SK-N-SH (cell line): ENCODE measurements at regions not wholly inside any gene's neighbourhood (a gene's known extent, or its start where the extent isn't known, plus 50 kb on each side); places are given as distances from the start of the nearest gene placed in this dataset.

Experiments used
- CTCF ChIA-PET: fragments of 300-600, 350-600 bp; formaldehyde crosslinking; extraction: SDS; loops from one replicate; lab custom pipeline; 2021; lab: Yijun Ruan, JAX
- POLR2A ChIA-PET: fragments of 350-600 bp; sonication (Branson Sonifier 250); formaldehyde crosslinking; extraction: SDS; loops from one replicate; lab custom pipeline; 2020; ENCODE audit warnings: antibody characterized with exemption, inconsistent platforms; lab: Yijun Ruan, JAX
- DNase-seq: peaks from one replicate; pipeline ENCODE4 v3.0.0; 2012
- H2AFZ ChIP-seq: fragments of 200-600 bp; sonication (generic); 2 replicates; pipeline ENCODE4 v1.8.1; 2016; ENCODE audit warnings: antibody characterized with exemption, mild to moderate bottlenecking, low read depth
- H3F3A ChIP-seq: fragments of 200-600 bp; sonication (generic); replicated peaks from 2 replicates; pipeline ENCODE3; 2016; ENCODE audit warnings: antibody characterized with exemption, mild to moderate bottlenecking; ENCODE audit not compliant: insufficient read depth
- H3K27ac ChIP-seq, 2 experiments: fragments of 200-500 bp in 1 of 2; fragments of 200-600 bp in 1 of 2; sonication (Bioruptor generic) in 1 of 2; sonication (generic), shearing (Covaris generic) in 1 of 2; 2 replicates each; pipeline versions ENCODE4 v1.5.1 to v1.6.1; 2014 to 2016; ENCODE audit warnings: low read depth in 2 of 2, inconsistent platforms in 1 of 2, low read length in 1 of 2, mild to moderate bottlenecking in 1 of 2, mixed read lengths in 1 of 2
- H3K27me3 ChIP-seq: fragments of 200-600 bp; sonication (generic), shearing (Covaris generic); 2 replicates; pipeline ENCODE4 v1.6.1; 2016; ENCODE audit warnings: mixed run types; ENCODE audit not compliant: insufficient read depth
- H3K36me3 ChIP-seq, 2 experiments: fragments of 200-500 bp in 1 of 2; fragments of 200-600 bp in 1 of 2; sonication (Bioruptor generic) in 1 of 2; sonication (generic) in 1 of 2; replicated peaks in 1 of 2; 2 replicates each; pipeline versions ENCODE3 to v1.5.1; 2014 to 2016; ENCODE audit warnings: low read length in 1 of 2, mild to moderate bottlenecking in 1 of 2; ENCODE audit not compliant: insufficient read depth in 2 of 2, control insufficient read depth in 1 of 2
- H3K4me1 ChIP-seq, 2 experiments: fragments of 200-500 bp in 1 of 2; fragments of 200-600 bp in 1 of 2; sonication (Bioruptor generic) in 1 of 2; sonication (generic), shearing (Covaris generic) in 1 of 2; 2 replicates each; pipeline versions ENCODE4 v1.5.1 to v1.6.1; 2014 to 2016; ENCODE audit warnings: low read depth in 1 of 2, low read length in 1 of 2, mixed run types in 1 of 2; ENCODE audit not compliant: insufficient read depth in 2 of 2, control insufficient read depth in 1 of 2
- H3K4me2 ChIP-seq: fragments of 200-600 bp; sonication (generic), shearing (Covaris generic); 2 replicates; pipeline ENCODE4 v1.6.1; 2017; ENCODE audit warnings: mixed run types
- H3K4me3 ChIP-seq, 2 experiments: fragments of 200-500 bp in 1 of 2; fragments of 200-600 bp in 1 of 2; sonication (Bioruptor generic) in 1 of 2; sonication (generic), shearing (Covaris generic) in 1 of 2; 2 replicates each; pipeline versions ENCODE4 v1.5.1 to v1.8.1; 2014 to 2016; ENCODE audit warnings: low read depth in 2 of 2, inconsistent platforms in 1 of 2, low read length in 1 of 2, mild to moderate bottlenecking in 1 of 2, mixed read lengths in 1 of 2, moderate library complexity in 1 of 2
- H3K79me2 ChIP-seq: fragments of 200-600 bp; sonication (generic); 2 replicates; pipeline ENCODE4 v1.8.1; 2017; ENCODE audit warnings: mild to moderate bottlenecking; ENCODE audit not compliant: insufficient read depth
- H3K9ac ChIP-seq: fragments of 200-600 bp; sonication (generic); 2 replicates; pipeline ENCODE4 v1.6.1; 2017; ENCODE audit warnings: mixed run types
- H3K9me2 ChIP-seq: fragments of 200-600 bp; sonication (generic); 2 replicates; pipeline ENCODE4 v1.6.1; 2017; ENCODE audit warnings: mixed run types
- H3K9me3 ChIP-seq: fragments of 200-600 bp; sonication (generic); 2 replicates; pipeline ENCODE4 v1.6.1; 2017; ENCODE audit warnings: mixed run types, mild to moderate bottlenecking, moderate library complexity
- H4K20me1 ChIP-seq: fragments of 200-600 bp; sonication (generic); 2 replicates; pipeline ENCODE4 v1.6.1; 2017; ENCODE audit warnings: mild to moderate bottlenecking, mixed run types; ENCODE audit not compliant: insufficient read depth
- EP300 ChIP-seq, 2 experiments: IDR thresholded peaks; 2 replicates each; pipeline versions ENCODE4 v1.4.0 to v1.6.1; 2012; ENCODE audit warnings: borderline replicate concordance in 1 of 2, low read depth in 1 of 2, low read length in 1 of 2
- EZH2phosphoT487 ChIP-seq: fragments of 200-600 bp; sonication (generic); IDR thresholded peaks from 2 replicates; pipeline ENCODE4 v1.6.1; 2017; ENCODE audit warnings: low read depth, mixed run types, mild to moderate bottlenecking, antibody characterized with exemption, moderate library complexity, borderline replicate concordance
- FOSL2 ChIP-seq: IDR thresholded peaks from 2 replicates; pipeline ENCODE4 v1.4.0; 2012; ENCODE audit warnings: low read depth, mild to moderate bottlenecking, moderate library complexity, borderline replicate concordance
- FOXJ3 ChIP-seq: sonication (generic); formaldehyde crosslinking; IDR thresholded peaks from 2 replicates; pipeline ENCODE4 v1.5.1; 2020; ENCODE audit warnings: mild to moderate bottlenecking, missing genetic modification reagents
- FOXM1 ChIP-seq: IDR thresholded peaks from 2 replicates; pipeline ENCODE4 v1.4.0; 2012; ENCODE audit warnings: low read depth, mild to moderate bottlenecking
- GABPA ChIP-seq: IDR thresholded peaks from 2 replicates; pipeline ENCODE4 v1.4.0; 2012; ENCODE audit warnings: low read depth, mild to moderate bottlenecking
- GATA2 ChIP-seq: sonication (generic); formaldehyde crosslinking; IDR thresholded peaks from 2 replicates; pipeline ENCODE4 v1.5.0; 2020; ENCODE audit warnings: mild to moderate bottlenecking, missing genetic modification reagents
- JUND ChIP-seq: IDR thresholded peaks from 2 replicates; pipeline ENCODE4 v1.4.0; 2012
- MEF2A ChIP-seq: IDR thresholded peaks from 2 replicates; pipeline ENCODE4 v1.4.0; 2012; ENCODE audit warnings: low read depth, borderline replicate concordance
- NFIC ChIP-seq: IDR thresholded peaks from 2 replicates; pipeline ENCODE4 v1.4.0; 2012; ENCODE audit warnings: borderline replicate concordance
- RAD21 ChIP-seq: IDR thresholded peaks from 2 replicates; pipeline ENCODE4 v1.6.1; 2012; ENCODE audit warnings: mild to moderate bottlenecking, low read length
- RXRA ChIP-seq: IDR thresholded peaks from 2 replicates; pipeline ENCODE4 v1.4.0; 2012; ENCODE audit warnings: low read depth, mild to moderate bottlenecking, borderline replicate concordance
- SIN3A ChIP-seq: IDR thresholded peaks from 2 replicates; pipeline ENCODE4 v1.6.1; 2012; ENCODE audit warnings: low read depth, mild to moderate bottlenecking, low read length, moderate library complexity, borderline replicate concordance
- SMC3 ChIP-seq: IDR thresholded peaks from 2 replicates; pipeline ENCODE4 v1.6.1; 2012; ENCODE audit warnings: low read depth, low read length, improper control_type of control experiment
- TCF12 ChIP-seq: IDR thresholded peaks from 2 replicates; pipeline ENCODE4 v1.4.0; 2012
- TEAD4 ChIP-seq: IDR thresholded peaks from 2 replicates; pipeline ENCODE4 v1.4.0; 2012; ENCODE audit warnings: mild to moderate bottlenecking, borderline replicate concordance; ENCODE audit not compliant: insufficient read depth
- YY1 ChIP-seq: IDR thresholded peaks from 2 replicates; pipeline ENCODE4 v1.4.0; 2012; ENCODE audit warnings: low read depth, mild to moderate bottlenecking
- WGBS: methylation state at CpG from one replicate; pipeline ENCODE4 v1.1.6; 2017; ENCODE audit warnings: low lambda C conversion rate; 5-methylcytosine and 5-hydroxymethylcytosine counted together
- TF ChIP-seq, protein P1 (sequence below): IDR thresholded peaks from 2 replicates; pipeline ENCODE4 v1.4.0; 2012; ENCODE audit warnings: low read depth, borderline replicate concordance
- TF ChIP-seq, protein P2 (sequence below): fragments of 200-600 bp; sonication (generic); IDR thresholded peaks from 2 replicates; pipeline ENCODE4 v1.6.1; 2017; ENCODE audit warnings: antibody characterized with exemption, mild to moderate bottlenecking, moderate library complexity
- TF ChIP-seq, protein P3 (sequence below): IDR thresholded peaks from 2 replicates; pipeline ENCODE4 v1.4.0; 2012; ENCODE audit warnings: low read depth, borderline replicate concordance
- TF ChIP-seq, protein P4 (sequence below): fragments of 150-350 bp; IDR thresholded peaks from 2 replicates; pipeline ENCODE4 v1.6.1; 2017; ENCODE audit warnings: antibody characterized with exemption, low read length, low read depth, borderline replicate concordance
- TF ChIP-seq, protein P5 (sequence below): IDR thresholded peaks from 2 replicates; pipeline ENCODE4 v1.4.0; 2012; ENCODE audit warnings: low read depth

DNA sequence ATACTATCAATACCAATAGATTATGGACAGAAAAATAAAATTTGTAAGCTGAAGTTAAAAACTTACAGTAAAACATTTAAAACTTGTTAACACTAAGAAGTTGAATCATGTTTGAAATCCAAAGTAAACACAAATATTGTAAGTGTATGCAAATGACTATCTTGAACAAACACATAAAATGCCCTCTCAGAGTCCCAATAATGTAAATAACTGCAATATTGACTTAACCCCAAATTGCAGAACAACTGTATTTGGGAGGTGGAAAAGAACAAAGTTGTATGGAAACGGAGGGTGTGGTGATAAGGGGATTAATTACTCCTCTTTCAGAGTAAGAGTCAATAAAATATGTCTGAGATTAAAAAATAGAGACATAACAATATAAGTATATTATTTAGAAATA, 140.0 kb upstream of the NOL4 start:
- H3K79me2 ChIP-seq: no peaks in the 10 kb centered on the region
- H3K27ac ChIP-seq: no peak overlapping the region
- no peaks in the 10 kb centered on the region for H3K36me3 ChIP-seq
- ChIA-PET CTCF (no interaction called here), POLR2A (no interaction called here)
- H3K4me2 ChIP-seq: no peak overlapping the region
- TF ChIP-seq, protein P1, sequence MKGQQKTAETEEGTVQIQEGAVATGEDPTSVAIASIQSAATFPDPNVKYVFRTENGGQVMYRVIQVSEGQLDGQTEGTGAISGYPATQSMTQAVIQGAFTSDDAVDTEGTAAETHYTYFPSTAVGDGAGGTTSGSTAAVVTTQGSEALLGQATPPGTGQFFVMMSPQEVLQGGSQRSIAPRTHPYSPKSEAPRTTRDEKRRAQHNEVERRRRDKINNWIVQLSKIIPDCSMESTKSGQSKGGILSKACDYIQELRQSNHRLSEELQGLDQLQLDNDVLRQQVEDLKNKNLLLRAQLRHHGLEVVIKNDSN: no peak
- no peak for TF ChIP-seq SMC3
- no peak for TF ChIP-seq FOXJ3 (CRISPR knock-in tag)
- no peak for TF ChIP-seq MEF2A
- TF ChIP-seq SIN3A: no peak
- no peak overlapping the region for H3K4me3 ChIP-seq
- H3K27me3 ChIP-seq: no peaks in the 10 kb centered on the region
- no peak overlapping the region for H2AFZ ChIP-seq
- WGBS: 10% methylated on average over 1 of the region's 1 CpG
- no peak overlapping the region for H3K9ac ChIP-seq
- H3K4me1 ChIP-seq: no peaks in the 10 kb centered on the region
- no peaks in the 10 kb centered on the region for H3K9me3 ChIP-seq
- no peak for DNase-seq
- no peaks in the 10 kb centered on the region for H3K9me2 ChIP-seq
- H3F3A ChIP-seq: no peaks in the 10 kb centered on the region
- no peaks in the 10 kb centered on the region for H4K20me1 ChIP-seq

DNA sequence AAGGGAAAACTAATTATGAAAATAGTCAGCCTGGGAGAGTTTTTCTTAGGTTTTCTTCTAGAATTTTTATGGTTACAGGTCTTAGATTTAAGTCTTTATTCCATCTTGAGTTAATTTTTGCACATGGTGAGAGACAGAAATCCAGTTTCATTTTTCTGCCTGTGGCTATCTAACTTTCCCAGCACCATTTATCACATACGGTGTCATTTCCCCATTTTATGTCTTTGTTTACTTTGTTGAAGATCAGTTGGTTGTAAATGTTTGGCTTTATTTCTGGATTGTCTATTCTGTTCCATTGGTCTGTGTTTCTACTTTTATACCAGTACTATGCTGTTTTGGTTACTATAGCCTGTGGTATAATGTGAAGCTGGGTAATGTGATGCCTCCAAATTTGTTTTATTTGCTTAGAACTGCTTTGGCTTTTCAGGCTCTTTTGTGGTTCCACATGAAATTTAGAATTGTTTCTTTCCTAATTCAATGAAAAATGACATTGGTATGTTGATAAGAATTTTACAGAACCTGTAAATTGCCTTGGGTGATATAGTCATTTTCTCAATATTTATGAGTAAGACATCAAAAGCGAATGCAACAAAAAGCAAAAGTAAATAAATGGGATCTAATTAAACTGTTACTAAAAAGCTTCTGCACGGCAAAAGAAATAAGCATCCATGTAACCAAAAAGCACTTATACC, 146.1 kb upstream of the NOL4 start:
- POLR2A ChIA-PET: no interaction called here
- DNase-seq: no peak
- TF ChIP-seq TEAD4: no peak
- no peak for TF ChIP-seq RAD21
- TF ChIP-seq FOXJ3 (CRISPR knock-in tag): no peak
- TF ChIP-seq, protein P2, sequence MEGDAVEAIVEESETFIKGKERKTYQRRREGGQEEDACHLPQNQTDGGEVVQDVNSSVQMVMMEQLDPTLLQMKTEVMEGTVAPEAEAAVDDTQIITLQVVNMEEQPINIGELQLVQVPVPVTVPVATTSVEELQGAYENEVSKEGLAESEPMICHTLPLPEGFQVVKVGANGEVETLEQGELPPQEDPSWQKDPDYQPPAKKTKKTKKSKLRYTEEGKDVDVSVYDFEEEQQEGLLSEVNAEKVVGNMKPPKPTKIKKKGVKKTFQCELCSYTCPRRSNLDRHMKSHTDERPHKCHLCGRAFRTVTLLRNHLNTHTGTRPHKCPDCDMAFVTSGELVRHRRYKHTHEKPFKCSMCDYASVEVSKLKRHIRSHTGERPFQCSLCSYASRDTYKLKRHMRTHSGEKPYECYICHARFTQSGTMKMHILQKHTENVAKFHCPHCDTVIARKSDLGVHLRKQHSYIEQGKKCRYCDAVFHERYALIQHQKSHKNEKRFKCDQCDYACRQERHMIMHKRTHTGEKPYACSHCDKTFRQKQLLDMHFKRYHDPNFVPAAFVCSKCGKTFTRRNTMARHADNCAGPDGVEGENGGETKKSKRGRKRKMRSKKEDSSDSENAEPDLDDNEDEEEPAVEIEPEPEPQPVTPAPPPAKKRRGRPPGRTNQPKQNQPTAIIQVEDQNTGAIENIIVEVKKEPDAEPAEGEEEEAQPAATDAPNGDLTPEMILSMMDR: no peak
- TF ChIP-seq NFIC: no peak
- TF ChIP-seq EP300 (IDR thresholded peaks at IDR 0.05; ENCODE audit: borderline replicate concordance in 1 of 2, low read depth in 1 of 2, low read length in 1 of 2): no peak
- TF ChIP-seq RXRA: no peak
- no peak for TF ChIP-seq SMC3
- TF ChIP-seq, protein P3, sequence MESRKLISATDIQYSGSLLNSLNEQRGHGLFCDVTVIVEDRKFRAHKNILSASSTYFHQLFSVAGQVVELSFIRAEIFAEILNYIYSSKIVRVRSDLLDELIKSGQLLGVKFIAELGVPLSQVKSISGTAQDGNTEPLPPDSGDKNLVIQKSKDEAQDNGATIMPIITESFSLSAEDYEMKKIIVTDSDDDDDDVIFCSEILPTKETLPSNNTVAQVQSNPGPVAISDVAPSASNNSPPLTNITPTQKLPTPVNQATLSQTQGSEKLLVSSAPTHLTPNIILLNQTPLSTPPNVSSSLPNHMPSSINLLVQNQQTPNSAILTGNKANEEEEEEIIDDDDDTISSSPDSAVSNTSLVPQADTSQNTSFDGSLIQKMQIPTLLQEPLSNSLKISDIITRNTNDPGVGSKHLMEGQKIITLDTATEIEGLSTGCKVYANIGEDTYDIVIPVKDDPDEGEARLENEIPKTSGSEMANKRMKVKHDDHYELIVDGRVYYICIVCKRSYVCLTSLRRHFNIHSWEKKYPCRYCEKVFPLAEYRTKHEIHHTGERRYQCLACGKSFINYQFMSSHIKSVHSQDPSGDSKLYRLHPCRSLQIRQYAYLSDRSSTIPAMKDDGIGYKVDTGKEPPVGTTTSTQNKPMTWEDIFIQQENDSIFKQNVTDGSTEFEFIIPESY: no peak
- no peak for TF ChIP-seq GABPA
- no peak for TF ChIP-seq FOSL2
- TF ChIP-seq EZH2phosphoT487: no peak
- TF ChIP-seq, protein P4, sequence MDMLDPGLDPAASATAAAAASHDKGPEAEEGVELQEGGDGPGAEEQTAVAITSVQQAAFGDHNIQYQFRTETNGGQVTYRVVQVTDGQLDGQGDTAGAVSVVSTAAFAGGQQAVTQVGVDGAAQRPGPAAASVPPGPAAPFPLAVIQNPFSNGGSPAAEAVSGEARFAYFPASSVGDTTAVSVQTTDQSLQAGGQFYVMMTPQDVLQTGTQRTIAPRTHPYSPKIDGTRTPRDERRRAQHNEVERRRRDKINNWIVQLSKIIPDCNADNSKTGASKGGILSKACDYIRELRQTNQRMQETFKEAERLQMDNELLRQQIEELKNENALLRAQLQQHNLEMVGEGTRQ: no peak
- TF ChIP-seq TCF12: no peak
- TF ChIP-seq GATA2 (CRISPR knock-in tag): no peak
- TF ChIP-seq FOXM1: no peak
- TF ChIP-seq YY1: no peak
- TF ChIP-seq, protein P5, sequence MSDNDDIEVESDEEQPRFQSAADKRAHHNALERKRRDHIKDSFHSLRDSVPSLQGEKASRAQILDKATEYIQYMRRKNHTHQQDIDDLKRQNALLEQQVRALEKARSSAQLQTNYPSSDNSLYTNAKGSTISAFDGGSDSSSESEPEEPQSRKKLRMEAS: no peak
- TF ChIP-seq JUND: no peak

More for the DNA sequence above, 146.1 kb upstream of the NOL4 start:
- no peaks in the 10 kb centered on the region for H3F3A ChIP-seq
- WGBS: 56% methylated on average over 3 of the region's 3 CpGs
- no peaks in the 10 kb centered on the region for H3K4me1 ChIP-seq
- no peaks in the 10 kb centered on the region for H4K20me1 ChIP-seq
- H3K27ac ChIP-seq: no peak overlapping the region
- H3K27me3 ChIP-seq: no peaks in the 10 kb centered on the region
- no peak overlapping the region for H3K4me3 ChIP-seq
- H3K4me2 ChIP-seq: no peak overlapping the region
- no peak overlapping the region for H2AFZ ChIP-seq
- no peak overlapping the region for H3K9ac ChIP-seq
- no peaks in the 10 kb centered on the region for H3K79me2 ChIP-seq
- H3K9me3 ChIP-seq: no peaks in the 10 kb centered on the region
- CTCF ChIA-PET: interaction anchor here (0.9 kb wide), 1 partner anchor 49 kb away, joined by 3 read pairs; no protein-coding TSS in a partner anchor
- H3K36me3 ChIP-seq: no peaks in the 10 kb centered on the region
- no peaks in the 10 kb centered on the region for H3K9me2 ChIP-seq
